Activated CD4-positive, alpha-beta memory T cell treated with anti-CD3 and anti-CD28 coated beads for 36 hours (primary cell): ENCODE measurements at regions not wholly inside any gene's neighbourhood (a gene's known extent, or its start where the extent isn't known, plus 50 kb on each side); places are given as distances from the start of the nearest gene placed in this dataset.

ENCODE experiments used
- CTCF ChIA-PET: fragments of 350-600 bp; sonication (Branson Sonifier 250); formaldehyde crosslinking; loops from one replicate; lab custom pipeline; 2021; ENCODE audit warnings: antibody characterized with exemption, inconsistent platforms; lab: Charles Lee
- POLR2A ChIA-PET: fragments of 350-600 bp; sonication (Branson Sonifier 250); formaldehyde crosslinking; loops from one replicate; lab custom pipeline; 2021; ENCODE audit warnings: antibody characterized with exemption; lab: Charles Lee
- DNase-seq: peaks from one replicate; pipeline ENCODE4 v3.0.0-alpha.2; 2020
- H3K27ac Mint-ChIP-seq: one replicate; pipeline ENCODE4 v1.8.0; 2021; ENCODE audit warnings: mixed read lengths
- H3K27me3 Mint-ChIP-seq: one replicate; pipeline ENCODE4 v1.8.0; 2021; ENCODE audit warnings: mixed read lengths
- H3K36me3 Mint-ChIP-seq: one replicate; pipeline ENCODE4 v1.8.0; 2021; ENCODE audit warnings: mixed read lengths
- H3K4me1 Mint-ChIP-seq: one replicate; pipeline ENCODE4 v1.8.0; 2021; ENCODE audit warnings: low read depth, mixed read lengths
- H3K4me3 Mint-ChIP-seq: one replicate; pipeline ENCODE4 v1.8.0; 2021; ENCODE audit warnings: mild to moderate bottlenecking, mixed read lengths
- H3K9me3 Mint-ChIP-seq: one replicate; pipeline ENCODE4 v1.8.0; 2021; ENCODE audit warnings: mixed read lengths
- intact Hi-C: fragments of 100-400 bp; cut with micrococcal nuclease; formaldehyde crosslinking; loops from one replicate; pipeline ENCODE4 v1.15.1; 2023

DNA sequence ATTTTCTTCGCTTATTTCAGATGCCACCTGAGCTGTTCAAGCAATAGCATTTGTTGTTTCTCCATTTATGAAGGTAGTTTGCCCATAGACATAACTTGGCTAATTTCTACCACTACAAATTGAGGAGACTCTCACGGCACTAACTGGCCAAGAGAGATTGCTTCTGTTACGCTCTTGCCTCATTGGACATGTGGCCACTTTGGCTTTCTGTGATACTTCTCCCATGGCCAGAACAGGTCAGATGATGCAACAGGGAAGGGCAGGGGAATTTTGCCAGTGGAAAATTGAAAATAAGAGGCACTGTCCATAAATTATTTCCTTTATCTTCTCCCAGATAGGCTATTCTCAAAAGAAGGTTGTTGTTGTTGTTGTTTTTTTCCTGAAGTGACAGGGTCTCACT is 1633.3 kb upstream of the LRRTM3 start:
- Mint-ChIP-seq H3K36me3 (no peaks in the 10 kb centered on the region), H3K4me3 (no peak overlapping the region), H3K4me1 (no peaks in the 10 kb centered on the region), H3K9me3 (peaks cover 4% of the 10 kb centered on the region), H3K27me3 (no peaks in the 10 kb centered on the region), H3K27ac (no peak overlapping the region)
- CTCF ChIA-PET = no interaction called here
- POLR2A ChIA-PET = no interaction called here
- DNase-seq = no peak
- intact Hi-C loops = no loop called here

DNA sequence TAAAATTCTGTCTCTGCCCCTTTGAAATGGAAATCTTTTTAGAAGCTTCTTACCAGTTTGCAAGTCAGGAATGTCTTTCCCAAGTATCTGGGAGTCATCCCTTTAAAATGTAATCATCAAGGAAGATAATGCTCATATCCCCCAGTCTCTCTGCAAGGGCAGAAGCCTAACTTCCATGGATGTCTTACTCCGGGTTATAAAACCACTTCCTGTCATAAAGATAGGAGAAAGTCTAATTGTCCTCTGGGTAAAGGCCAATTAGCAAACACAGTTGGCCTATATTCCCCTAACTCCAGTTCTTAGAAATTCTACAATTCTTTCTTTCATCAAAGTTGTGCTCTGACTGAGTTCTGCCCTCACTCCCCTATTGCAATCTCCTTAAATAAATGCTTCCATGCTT is 1631.5 kb upstream of the LRRTM3 start:
- ChIA-PET CTCF (no interaction called here), POLR2A (no interaction called here)
- DNase-seq = no peak
- Mint-ChIP-seq H3K4me1 (no peaks in the 10 kb centered on the region), H3K4me3 (no peak overlapping the region), H3K27ac (no peak overlapping the region), H3K27me3 (no peaks in the 10 kb centered on the region), H3K9me3 (peaks cover 4% of the 10 kb centered on the region), H3K36me3 (no peaks in the 10 kb centered on the region)
- intact Hi-C loops = no loop called here

DNA sequence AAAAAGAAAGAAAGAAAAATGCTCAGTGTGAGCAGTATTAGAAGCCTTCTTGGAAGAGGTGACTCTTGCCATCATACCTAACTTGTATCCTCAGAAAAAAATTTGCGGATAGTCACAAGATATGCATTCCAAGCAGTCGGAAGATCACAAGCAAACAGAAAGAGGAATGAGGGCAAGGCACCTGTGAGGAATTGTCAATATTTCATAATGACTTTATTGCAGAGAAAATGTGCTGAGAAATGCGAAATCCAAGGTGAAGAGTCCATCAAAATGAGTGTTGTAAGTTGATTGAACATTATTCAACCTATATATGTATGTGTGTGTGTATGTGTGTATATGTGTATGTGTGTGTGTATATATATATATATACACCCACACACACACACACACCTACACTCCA is 1624.7 kb upstream of the LRRTM3 start:
- Mint-ChIP-seq H3K4me1 (no peaks in the 10 kb centered on the region), H3K36me3 (no peaks in the 10 kb centered on the region), H3K27ac (no peak overlapping the region), H3K27me3 (no peaks in the 10 kb centered on the region), H3K9me3 (peaks cover 4% of the 10 kb centered on the region), H3K4me3 (no peak overlapping the region)
- intact Hi-C loops = no loop called here
- CTCF ChIA-PET = no interaction called here
- POLR2A ChIA-PET = no interaction called here
- no peak for DNase-seq

DNA sequence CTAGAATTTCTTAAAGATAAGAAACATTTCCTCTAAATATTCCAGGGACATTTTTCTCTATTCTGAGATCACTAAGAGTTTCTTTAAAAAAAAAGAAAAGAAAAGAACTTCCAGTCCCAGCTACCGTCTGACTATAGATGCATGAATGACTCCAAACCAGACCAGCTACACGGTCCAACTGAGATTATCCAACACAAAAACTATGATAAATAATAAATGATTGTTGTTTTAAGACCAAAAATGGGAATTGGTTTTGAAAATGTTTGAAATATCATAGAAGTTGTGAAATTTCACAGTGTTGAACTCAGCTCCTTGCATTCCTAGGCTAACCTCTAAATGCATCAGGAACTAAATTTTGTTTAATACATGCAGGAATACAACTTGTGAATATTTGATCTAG is 1619.6 kb upstream of the LRRTM3 start:
- H3K27ac Mint-ChIP-seq = no peak overlapping the region
- no peaks in the 10 kb centered on the region for H3K27me3 Mint-ChIP-seq
- H3K4me3 Mint-ChIP-seq = no peak overlapping the region
- POLR2A ChIA-PET = no interaction called here
- DNase-seq = no peak
- H3K4me1 Mint-ChIP-seq = no peaks in the 10 kb centered on the region
- H3K36me3 Mint-ChIP-seq = no peaks in the 10 kb centered on the region
- intact Hi-C loops = no loop called here
- CTCF ChIA-PET = no interaction called here
- no peaks in the 10 kb centered on the region for H3K9me3 Mint-ChIP-seq

DNA sequence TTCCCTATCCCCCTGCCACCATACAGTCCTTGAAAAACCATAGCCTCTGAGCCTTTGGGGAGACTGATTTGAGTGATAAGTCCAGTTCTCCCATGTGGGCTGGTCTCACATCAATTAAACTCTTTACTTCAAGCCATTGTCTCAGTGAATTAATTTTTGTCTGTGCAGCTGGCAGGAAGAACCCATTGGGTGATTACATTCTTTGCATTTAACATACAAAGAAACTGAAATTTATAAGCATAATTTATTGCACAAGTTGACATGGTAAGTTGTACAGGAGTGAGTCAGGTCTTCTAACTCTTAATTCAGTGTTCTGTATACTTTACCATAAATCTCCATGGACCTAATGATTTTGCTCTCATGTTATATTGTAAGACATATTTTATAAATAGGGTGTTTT is 1613.0 kb upstream of the LRRTM3 start:
- Mint-ChIP-seq H3K36me3 (no peaks in the 10 kb centered on the region), H3K4me3 (no peak overlapping the region), H3K4me1 (no peaks in the 10 kb centered on the region), H3K27me3 (no peaks in the 10 kb centered on the region), H3K27ac (no peak overlapping the region), H3K9me3 (peaks cover 2% of the 10 kb centered on the region)
- no peak for DNase-seq
- POLR2A ChIA-PET = no interaction called here
- intact Hi-C loops = no loop called here
- CTCF ChIA-PET = no interaction called here

DNA sequence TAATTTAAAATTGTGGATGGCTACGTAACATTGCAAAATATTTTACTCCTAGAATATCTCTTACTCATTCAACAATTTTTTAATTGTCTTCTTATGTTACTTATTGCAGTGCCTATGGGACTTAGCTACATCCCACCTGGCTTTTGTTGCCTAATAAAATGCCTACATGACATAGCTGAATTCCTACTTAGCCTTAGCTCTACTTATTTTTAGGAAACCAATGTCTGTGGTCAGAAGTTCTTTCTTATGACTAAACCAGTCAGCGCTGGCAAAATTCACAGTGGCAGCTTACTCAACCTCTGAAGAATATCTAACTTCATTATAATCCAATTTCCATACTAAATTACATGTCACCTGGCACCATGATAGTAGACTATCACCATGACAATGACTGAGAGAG is 1612.4 kb upstream of the LRRTM3 start:
- Mint-ChIP-seq H3K4me3 (no peak overlapping the region), H3K9me3 (peaks cover 2% of the 10 kb centered on the region), H3K4me1 (no peaks in the 10 kb centered on the region), H3K27me3 (no peaks in the 10 kb centered on the region), H3K27ac (no peak overlapping the region), H3K36me3 (no peaks in the 10 kb centered on the region)
- POLR2A ChIA-PET = no interaction called here
- DNase-seq = no peak
- CTCF ChIA-PET = no interaction called here
- intact Hi-C loops = no loop called here

DNA sequence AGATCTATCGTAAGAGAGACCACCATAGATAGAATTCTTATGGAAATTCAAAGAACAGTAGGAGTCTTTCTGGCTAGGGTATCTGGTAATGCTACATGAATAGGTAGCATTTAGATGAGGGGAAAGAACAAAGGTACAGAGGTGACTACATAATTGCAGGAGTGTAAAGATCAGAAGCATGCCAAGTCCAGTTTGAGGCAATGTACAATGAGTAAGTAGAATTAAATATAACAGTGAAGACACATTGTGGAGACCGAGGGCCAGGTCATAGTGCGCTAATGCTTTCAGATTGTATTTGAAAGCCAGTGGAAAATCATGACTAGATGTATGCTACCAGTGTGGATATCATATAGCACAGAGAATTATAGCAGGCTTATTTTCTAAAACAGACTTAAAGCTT is 1611.6 kb upstream of the LRRTM3 start:
- Mint-ChIP-seq H3K27me3 (no peaks in the 10 kb centered on the region), H3K27ac (no peak overlapping the region), H3K4me1 (no peaks in the 10 kb centered on the region), H3K9me3 (peaks cover 3% of the 10 kb centered on the region), H3K36me3 (no peaks in the 10 kb centered on the region), H3K4me3 (no peak overlapping the region)
- DNase-seq = no peak
- intact Hi-C loops = no loop called here
- ChIA-PET POLR2A (no interaction called here), CTCF (no interaction called here)

DNA sequence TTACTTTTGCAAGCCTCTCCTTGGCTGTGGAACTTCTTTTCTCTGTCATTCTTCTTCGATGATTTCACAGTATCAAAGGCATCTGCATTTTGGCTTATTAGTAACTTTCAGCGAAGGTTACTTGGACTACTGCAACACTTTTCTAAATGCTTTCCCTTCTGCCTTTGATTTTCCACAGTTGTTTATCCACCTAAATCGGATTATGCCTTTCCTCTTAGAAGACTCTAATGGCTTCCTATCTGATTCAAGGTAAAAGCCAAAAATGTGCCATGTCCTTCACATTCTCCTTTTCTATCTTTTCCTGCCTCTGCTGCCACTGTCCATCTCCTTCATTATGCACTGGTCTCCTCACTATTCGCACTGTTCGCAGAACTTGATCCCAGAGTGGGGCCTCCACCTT is 1606.3 kb upstream of the LRRTM3 start:
- POLR2A ChIA-PET = no interaction called here
- DNase-seq = no peak
- Mint-ChIP-seq H3K9me3 (peaks cover 2% of the 10 kb centered on the region), H3K4me3 (no peak overlapping the region), H3K27me3 (no peaks in the 10 kb centered on the region), H3K4me1 (no peaks in the 10 kb centered on the region), H3K27ac (no peak overlapping the region), H3K36me3 (no peaks in the 10 kb centered on the region)
- CTCF ChIA-PET = no interaction called here
- intact Hi-C loops = no loop called here

DNA sequence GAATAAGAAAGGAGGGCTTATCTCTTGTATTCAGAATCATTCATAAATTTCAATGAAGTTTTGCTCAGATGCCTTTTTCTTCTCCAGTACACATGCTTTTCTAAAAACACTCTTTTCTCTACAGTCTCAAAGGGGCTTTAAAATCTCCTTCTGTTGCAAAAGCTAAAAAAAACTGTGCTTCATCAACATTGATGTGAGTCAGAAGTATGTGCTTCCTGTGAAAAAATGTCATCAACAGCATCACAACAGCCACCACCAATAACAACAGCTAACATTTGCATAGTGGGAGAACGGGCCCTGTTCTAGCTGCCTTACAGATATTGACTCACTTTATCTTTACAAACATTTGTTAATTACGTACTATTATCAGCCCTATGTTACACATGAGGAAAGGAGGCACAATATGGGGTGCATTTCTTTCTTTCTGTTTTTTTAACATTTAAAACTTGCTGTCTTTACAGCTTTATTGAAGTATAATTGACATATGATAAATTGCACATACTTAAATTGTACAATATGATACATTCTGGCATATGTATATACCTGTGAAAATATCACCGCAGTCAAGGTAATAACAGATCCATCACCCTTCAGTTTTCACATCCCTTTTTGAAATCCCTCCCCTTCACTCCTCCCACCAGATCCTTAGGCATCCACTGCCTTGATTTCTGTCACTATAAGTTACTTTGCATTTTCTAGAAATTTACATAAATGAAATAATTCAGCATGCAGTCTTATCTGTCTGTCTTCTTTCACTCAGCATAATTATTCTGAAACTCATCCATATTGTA is 1605.4 kb upstream of the LRRTM3 start:
- no peaks in the 10 kb centered on the region for H3K27me3 Mint-ChIP-seq
- intact Hi-C loops = no loop called here
- no peak for DNase-seq
- peaks cover 2% of the 10 kb centered on the region for H3K9me3 Mint-ChIP-seq
- H3K27ac Mint-ChIP-seq = no peak overlapping the region
- H3K4me1 Mint-ChIP-seq = no peaks in the 10 kb centered on the region
- H3K4me3 Mint-ChIP-seq = no peak overlapping the region
- no peaks in the 10 kb centered on the region for H3K36me3 Mint-ChIP-seq
- ChIA-PET POLR2A (no interaction called here), CTCF (interaction anchor here (1.0 kb wide), 1 partner anchor 10 kb away, joined by 3 read pairs; no protein-coding TSS in a partner anchor)

DNA sequence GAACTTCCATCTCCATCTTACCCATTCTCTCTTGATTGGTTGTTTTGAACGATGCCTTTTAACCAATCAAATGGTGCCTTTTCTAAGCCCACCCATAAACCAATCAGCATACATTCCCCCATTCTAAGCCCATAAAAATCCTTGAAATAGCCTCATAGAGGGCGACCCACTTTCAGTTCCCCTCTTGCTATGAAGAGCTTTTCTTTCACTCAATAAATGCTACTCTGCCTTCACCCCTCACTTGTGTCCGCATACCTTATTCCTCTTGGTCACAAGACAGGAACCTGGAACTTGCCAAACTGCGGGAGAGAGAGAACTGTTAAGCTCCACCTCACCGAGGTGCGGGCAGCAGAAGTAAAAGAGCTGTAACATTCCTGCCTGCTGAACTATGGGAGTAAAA is 1602.0 kb upstream of the LRRTM3 start:
- Mint-ChIP-seq H3K36me3 (no peaks in the 10 kb centered on the region), H3K4me3 (no peak overlapping the region), H3K27me3 (no peaks in the 10 kb centered on the region), H3K27ac (no peak overlapping the region), H3K4me1 (no peaks in the 10 kb centered on the region), H3K9me3 (peaks cover 2% of the 10 kb centered on the region)
- DNase-seq = no peak
- ChIA-PET POLR2A (no interaction called here), CTCF (no interaction called here)
- intact Hi-C loops = no loop called here

DNA sequence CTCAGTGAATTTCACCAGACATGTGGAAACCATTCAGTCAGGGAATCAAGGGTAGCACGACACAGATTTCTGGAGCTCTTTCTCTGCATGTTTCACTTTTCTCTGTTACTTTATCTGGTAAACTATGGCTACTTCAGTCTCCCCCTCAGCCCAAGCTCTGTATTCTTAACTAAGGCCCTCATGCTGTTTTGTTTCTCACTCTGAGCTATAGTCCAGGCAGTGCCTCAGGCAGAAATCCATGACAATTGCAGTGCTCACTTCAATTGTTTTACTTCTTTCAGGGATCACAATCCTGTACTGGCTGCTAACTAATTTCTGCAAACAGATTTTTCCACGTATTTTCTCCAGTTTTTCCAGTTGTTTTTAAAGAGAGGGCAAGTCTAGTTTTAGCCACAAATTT is 1599.9 kb upstream of the LRRTM3 start:
- Mint-ChIP-seq H3K27me3 (no peaks in the 10 kb centered on the region), H3K9me3 (no peaks in the 10 kb centered on the region), H3K4me3 (no peak overlapping the region), H3K27ac (no peak overlapping the region), H3K36me3 (no peaks in the 10 kb centered on the region), H3K4me1 (no peaks in the 10 kb centered on the region)
- ChIA-PET POLR2A (no interaction called here), CTCF (no interaction called here)
- intact Hi-C loops = no loop called here
- DNase-seq = no peak

DNA sequence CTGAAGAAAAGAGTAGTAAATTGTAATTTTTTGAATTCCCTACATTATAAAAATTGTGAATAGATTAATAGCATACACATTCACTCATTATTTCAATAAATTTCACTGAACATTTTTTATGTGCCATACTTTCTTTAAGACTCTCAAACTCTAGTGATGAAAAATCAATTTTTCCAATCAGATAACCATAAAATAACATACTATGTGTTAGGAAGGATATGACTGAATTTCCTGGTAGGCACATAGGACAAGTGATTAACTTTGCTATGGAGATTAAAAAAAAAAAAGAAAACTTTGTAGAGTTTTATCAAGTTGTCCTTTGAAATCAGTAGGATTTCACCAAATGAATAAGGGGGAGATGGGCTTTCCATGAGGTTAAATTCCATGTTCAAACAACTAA is 1597.3 kb upstream of the LRRTM3 start:
- Mint-ChIP-seq H3K9me3 (no peaks in the 10 kb centered on the region), H3K36me3 (no peaks in the 10 kb centered on the region), H3K27me3 (no peaks in the 10 kb centered on the region), H3K4me1 (no peaks in the 10 kb centered on the region), H3K27ac (no peak overlapping the region), H3K4me3 (no peak overlapping the region)
- ChIA-PET CTCF (no interaction called here), POLR2A (no interaction called here)
- intact Hi-C loops = no loop called here
- no peak for DNase-seq

DNA sequence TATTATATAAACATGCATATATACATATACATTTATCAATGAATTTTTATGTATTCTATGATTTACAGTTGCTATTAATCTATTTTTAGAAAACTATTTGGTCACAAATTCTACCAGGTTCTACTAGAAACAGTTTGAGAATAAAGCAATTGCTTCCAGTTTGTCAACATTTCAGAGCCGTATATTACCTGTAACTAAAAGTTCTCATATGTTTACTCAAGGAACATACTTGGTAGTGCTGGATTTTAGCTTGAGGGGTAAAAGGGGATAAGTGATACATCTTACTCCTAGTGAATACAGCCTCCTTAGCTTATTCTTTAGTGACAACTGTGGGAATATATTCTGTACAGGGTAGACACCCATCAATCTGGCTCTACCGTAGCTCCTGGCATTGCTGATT is 1590.5 kb upstream of the LRRTM3 start:
- Mint-ChIP-seq H3K9me3 (peaks cover 3% of the 10 kb centered on the region), H3K4me1 (no peaks in the 10 kb centered on the region), H3K27ac (no peak overlapping the region), H3K36me3 (no peaks in the 10 kb centered on the region), H3K27me3 (no peaks in the 10 kb centered on the region), H3K4me3 (no peak overlapping the region)
- POLR2A ChIA-PET = no interaction called here
- no peak for DNase-seq
- intact Hi-C loops = no loop called here
- CTCF ChIA-PET = no interaction called here
